Retinal pigment epithelial cell (primary cell): ENCODE measurements at regions not wholly inside any gene's neighbourhood (a gene's known extent, or its start where the extent isn't known, plus 50 kb on each side); places are given as distances from the start of the nearest gene placed in this dataset.

Experiments used
- DNase-seq: peaks from one replicate; pipeline ENCODE4 v3.0.0-alpha.2; 2010; ENCODE audit warnings: low read depth
- H3K4me3 ChIP-seq: 2 replicates; pipeline ENCODE4 v1.5.1; 2011; ENCODE audit warnings: mild to moderate bottlenecking, low read length, control low read depth, moderate library complexity
- CTCF ChIP-seq: conservative IDR thresholded peaks from 2 replicates; pipeline ENCODE4 v1.5.1; 2011; ENCODE audit warnings: low read depth, low read length, control low read depth, inconsistent platforms

- H3K4me3 ChIP-seq = no peak overlapping the region
- no peak for DNase-seq
- no peak for TF ChIP-seq CTCF
Observed at GRCh38 chr15:81475471-81475870, 101.5 kb upstream of the TMC3 start.

DNA sequence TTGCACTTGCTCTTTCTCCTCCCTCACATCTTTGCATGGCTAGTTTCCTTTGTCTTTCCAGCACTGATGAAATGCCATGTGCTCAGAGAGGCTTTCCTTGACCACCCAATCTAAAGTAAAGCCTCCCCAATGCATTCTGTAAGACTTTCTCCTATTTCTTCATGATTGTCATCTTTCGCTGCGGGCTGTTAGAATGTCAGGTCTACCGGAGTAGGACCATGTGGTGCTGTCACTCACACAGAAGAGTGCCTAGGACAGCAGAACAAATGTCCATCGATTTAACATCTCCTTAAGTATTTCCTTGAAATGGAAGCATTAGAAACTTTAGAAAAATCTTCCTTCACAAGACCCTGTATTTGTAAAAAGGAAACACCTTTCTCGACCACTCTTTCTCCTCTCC, 99.9 kb upstream of the TMC3 start:
- no peak for TF ChIP-seq CTCF
- H3K4me3 ChIP-seq = no peak overlapping the region
- no peak for DNase-seq

DNA sequence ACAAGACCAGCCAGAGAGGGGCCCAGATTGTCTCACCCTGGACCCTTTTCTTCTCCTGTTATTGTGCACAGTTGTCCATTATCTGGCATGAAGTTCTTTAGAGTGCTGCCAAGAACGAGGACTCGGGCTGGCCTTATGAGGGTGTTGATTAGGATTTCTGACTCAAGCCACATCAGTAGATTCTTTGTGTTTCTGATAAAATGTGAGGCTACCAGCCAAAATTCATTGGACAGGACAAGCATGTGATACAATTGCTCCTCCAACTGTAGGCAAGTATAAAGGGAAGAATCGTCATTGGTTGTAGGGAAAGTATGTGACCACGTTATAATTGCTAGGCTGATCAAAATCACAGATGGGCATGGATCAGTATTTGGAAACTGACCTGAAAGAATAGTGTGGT, 99.2 kb upstream of the TMC3 start:
- H3K4me3 ChIP-seq = no peak overlapping the region
- TF ChIP-seq CTCF = no peak
- DNase-seq = no peak

GRCh38 chr15:81471151-81471550, 97.1 kb upstream of the TMC3 start:
- no peak for TF ChIP-seq CTCF
- no peak overlapping the region for H3K4me3 ChIP-seq
- DNase-seq = no peak

DNA sequence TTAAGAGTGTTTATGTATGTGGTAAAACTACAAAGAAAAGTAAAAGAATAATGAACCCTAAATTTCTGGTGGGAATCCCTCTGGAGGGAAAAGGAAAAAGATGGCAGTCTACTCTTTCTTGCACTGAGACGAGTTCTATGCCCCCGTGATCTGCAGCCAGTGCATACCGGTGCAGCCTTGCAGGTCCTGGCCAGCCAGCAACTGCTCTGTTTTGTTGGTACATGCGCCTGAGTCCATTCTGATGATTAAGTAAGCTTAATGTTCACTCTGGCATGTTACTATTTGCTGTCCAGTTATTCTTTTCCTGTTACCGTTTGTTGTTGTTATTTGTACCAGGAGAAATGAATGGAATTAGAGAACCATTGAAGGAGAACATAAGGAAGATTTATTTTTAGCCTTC, 95.1 kb upstream of the TMC3 start:
- H3K4me3 ChIP-seq = no peak overlapping the region
- no peak for DNase-seq
- no peak for TF ChIP-seq CTCF

- no peak overlapping the region for H3K4me3 ChIP-seq
- TF ChIP-seq CTCF = no peak
- no peak for DNase-seq
Observed at GRCh38 chr15:81466741-81467140, 92.7 kb upstream of the TMC3 start.

DNA sequence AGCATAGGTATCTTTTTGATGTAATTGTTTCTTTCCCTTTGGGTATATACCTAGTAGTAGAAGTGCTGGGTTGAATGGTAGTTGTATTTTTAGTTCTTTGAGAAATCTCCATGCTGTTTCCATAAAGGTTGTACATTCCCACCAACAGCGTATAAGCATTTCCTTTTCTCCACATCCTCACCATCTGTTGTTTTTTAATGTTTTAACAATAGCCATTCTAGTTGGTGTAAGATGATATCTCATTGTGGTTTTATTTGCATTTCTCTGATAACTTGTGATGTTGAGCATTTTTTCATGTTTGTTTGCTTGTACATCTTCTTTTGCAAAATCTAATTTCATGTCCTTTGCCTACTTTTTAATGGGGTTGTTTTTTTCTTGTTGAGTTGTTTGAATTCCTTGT, 80.0 kb upstream of the TMC3 start:
- no peak overlapping the region for H3K4me3 ChIP-seq
- TF ChIP-seq CTCF = no peak
- no peak for DNase-seq
